ENCODE measurements at regions not wholly inside any gene's neighbourhood (a gene's known extent, or its start where the extent isn't known, plus 50 kb on each side); places are given as distances from the start of the nearest gene placed in this dataset.

GRCh38 chr11:127631974-127632373 lies 631.4 kb upstream of the KIRREL3 start:
- Histone ChIP-seq H3K36me3 (ENCODE audit: control insufficient read depth in 2 of 2, insufficient read depth in 2 of 2, low read length in 1 of 2) (no peaks in the 10 kb centered on the region), H3K9me3 (ENCODE audit: control insufficient read depth in 2 of 2, insufficient read depth in 1 of 2, low read depth in 1 of 2, low read length in 1 of 2) (peaks cover 3 to 4% of the 10 kb centered on the region in 2 donors), H3K27me3 (ENCODE audit: control insufficient read depth in 1 of 2, insufficient read depth in 2 of 2, low read length in 2 of 2) (no peaks in the 10 kb centered on the region), H3K27ac (ENCODE audit: low read depth in 2 of 2, low read length in 1 of 2) (no peak overlapping the region), H3K4me3 (ENCODE audit: low read depth in 1 of 2, low read length in 2 of 2) (no peak overlapping the region), H3K4me1 (ENCODE audit: control insufficient read depth in 2 of 2, insufficient read depth in 2 of 2, low read length in 1 of 2) (no peaks in the 10 kb centered on the region)
- WGBS, 2 donors, result 77 to 87% methylated on average over 5 of the region's 5 CpGs

- no peak overlapping the region for H3K4me3 ChIP-seq (ENCODE audit: low read depth in 1 of 2, low read length in 2 of 2)
- WGBS, 2 donors, result 81 to 89% methylated on average over 3 of the region's 3 CpGs
- no peak overlapping the region for H3K27ac ChIP-seq (ENCODE audit: low read depth in 2 of 2, low read length in 1 of 2)
- H3K36me3 ChIP-seq (ENCODE audit: control insufficient read depth in 2 of 2, insufficient read depth in 2 of 2, low read length in 1 of 2), result no peaks in the 10 kb centered on the region
- H3K4me1 ChIP-seq (ENCODE audit: control insufficient read depth in 2 of 2, insufficient read depth in 2 of 2, low read length in 1 of 2), result no peaks in the 10 kb centered on the region
- H3K27me3 ChIP-seq (ENCODE audit: control insufficient read depth in 1 of 2, insufficient read depth in 2 of 2, low read length in 2 of 2), result no peaks in the 10 kb centered on the region
- H3K9me3 ChIP-seq (ENCODE audit: control insufficient read depth in 2 of 2, insufficient read depth in 1 of 2, low read depth in 1 of 2, low read length in 1 of 2), result peaks cover 3 to 4% of the 10 kb centered on the region in 2 donors
Measured at GRCh38 chr11:127629200-127629599, 628.6 kb upstream of the KIRREL3 start.

GRCh38 chr11:127628458-127628785 lies 627.9 kb upstream of the KIRREL3 start:
- H3K27ac ChIP-seq (ENCODE audit: low read depth in 2 of 2, low read length in 1 of 2), result no peak overlapping the region
- no peak overlapping the region for H3K4me3 ChIP-seq (ENCODE audit: low read depth in 1 of 2, low read length in 2 of 2)
- no peaks in the 10 kb centered on the region for H3K4me1 ChIP-seq (ENCODE audit: control insufficient read depth in 2 of 2, insufficient read depth in 2 of 2, low read length in 1 of 2)
- H3K9me3 ChIP-seq (ENCODE audit: control insufficient read depth in 2 of 2, insufficient read depth in 1 of 2, low read depth in 1 of 2, low read length in 1 of 2), result peaks cover 3 to 4% of the 10 kb centered on the region in 2 donors
- H3K36me3 ChIP-seq (ENCODE audit: control insufficient read depth in 2 of 2, insufficient read depth in 2 of 2, low read length in 1 of 2), result no peaks in the 10 kb centered on the region
- 80 to 84% methylated on average over 5 of the region's 5 CpGs for WGBS, 2 donors
- H3K27me3 ChIP-seq (ENCODE audit: control insufficient read depth in 1 of 2, insufficient read depth in 2 of 2, low read length in 2 of 2), result no peaks in the 10 kb centered on the region

- H3K9me3 ChIP-seq (ENCODE audit: control insufficient read depth in 2 of 2, insufficient read depth in 1 of 2, low read depth in 1 of 2, low read length in 1 of 2), result peaks cover 3 to 4% of the 10 kb centered on the region in 2 donors
- no peaks in the 10 kb centered on the region for H3K27me3 ChIP-seq (ENCODE audit: control insufficient read depth in 1 of 2, insufficient read depth in 2 of 2, low read length in 2 of 2)
- 51 to 54% methylated on average over 12 of the region's 12 CpGs for WGBS, 2 donors
- no peak overlapping the region for H3K4me3 ChIP-seq (ENCODE audit: low read depth in 1 of 2, low read length in 2 of 2)
- no peak overlapping the region for H3K27ac ChIP-seq (ENCODE audit: low read depth in 2 of 2, low read length in 1 of 2)
- H3K36me3 ChIP-seq (ENCODE audit: control insufficient read depth in 2 of 2, insufficient read depth in 2 of 2, low read length in 1 of 2), result no peaks in the 10 kb centered on the region
- no peaks in the 10 kb centered on the region for H3K4me1 ChIP-seq (ENCODE audit: control insufficient read depth in 2 of 2, insufficient read depth in 2 of 2, low read length in 1 of 2)
Measured at GRCh38 chr11:127627629-127628457, 627.3 kb upstream of the KIRREL3 start.

GRCh38 chr11:127627204-127627603 lies 626.6 kb upstream of the KIRREL3 start:
- Histone ChIP-seq H3K4me3 (ENCODE audit: low read depth in 1 of 2, low read length in 2 of 2) (no peak overlapping the region), H3K9me3 (ENCODE audit: control insufficient read depth in 2 of 2, insufficient read depth in 1 of 2, low read depth in 1 of 2, low read length in 1 of 2) (peaks cover 3 to 4% of the 10 kb centered on the region in 2 donors), H3K36me3 (ENCODE audit: control insufficient read depth in 2 of 2, insufficient read depth in 2 of 2, low read length in 1 of 2) (no peaks in the 10 kb centered on the region), H3K4me1 (ENCODE audit: control insufficient read depth in 2 of 2, insufficient read depth in 2 of 2, low read length in 1 of 2) (no peaks in the 10 kb centered on the region), H3K27me3 (ENCODE audit: control insufficient read depth in 1 of 2, insufficient read depth in 2 of 2, low read length in 2 of 2) (no peaks in the 10 kb centered on the region), H3K27ac (ENCODE audit: low read depth in 2 of 2, low read length in 1 of 2) (no peak overlapping the region)
- WGBS, 2 donors, result 70 to 88% methylated on average over 1 of the region's 1 CpG

- WGBS, 2 donors, result 44 to 47% methylated on average over 3 of the region's 3 CpGs
- no peaks in the 10 kb centered on the region for H3K27me3 ChIP-seq (ENCODE audit: control insufficient read depth in 1 of 2, insufficient read depth in 2 of 2, low read length in 2 of 2)
- no peak overlapping the region for H3K27ac ChIP-seq (ENCODE audit: low read depth in 2 of 2, low read length in 1 of 2)
Measured at GRCh38 chr11:127625402-127625801, 624.8 kb upstream of the KIRREL3 start.

GRCh38 chr11:127624306-127624856 lies 623.8 kb upstream of the KIRREL3 start:
- Histone ChIP-seq H3K4me3 (ENCODE audit: low read depth in 1 of 2, low read length in 2 of 2) (no peak overlapping the region), H3K4me1 (ENCODE audit: control insufficient read depth in 2 of 2, insufficient read depth in 2 of 2, low read length in 1 of 2) (no peaks in the 10 kb centered on the region), H3K9me3 (ENCODE audit: control insufficient read depth in 2 of 2, insufficient read depth in 1 of 2, low read depth in 1 of 2, low read length in 1 of 2) (peaks cover 0 to 3% of the 10 kb centered on the region in 2 donors), H3K27ac (ENCODE audit: low read depth in 2 of 2, low read length in 1 of 2) (no peak overlapping the region), H3K36me3 (ENCODE audit: control insufficient read depth in 2 of 2, insufficient read depth in 2 of 2, low read length in 1 of 2) (no peaks in the 10 kb centered on the region), H3K27me3 (ENCODE audit: control insufficient read depth in 1 of 2, insufficient read depth in 2 of 2, low read length in 2 of 2) (no peaks in the 10 kb centered on the region)
- 44 to 48% methylated on average over 10 of the region's 10 CpGs for WGBS, 2 donors

More at GRCh38 chr11:127625402-127625801, 624.8 kb upstream of the KIRREL3 start:
- Histone ChIP-seq H3K9me3 (ENCODE audit: control insufficient read depth in 2 of 2, insufficient read depth in 1 of 2, low read depth in 1 of 2, low read length in 1 of 2) (peaks cover 0 to 3% of the 10 kb centered on the region in 2 donors), H3K4me1 (ENCODE audit: control insufficient read depth in 2 of 2, insufficient read depth in 2 of 2, low read length in 1 of 2) (no peaks in the 10 kb centered on the region), H3K4me3 (ENCODE audit: low read depth in 1 of 2, low read length in 2 of 2) (no peak overlapping the region), H3K36me3 (ENCODE audit: control insufficient read depth in 2 of 2, insufficient read depth in 2 of 2, low read length in 1 of 2) (no peaks in the 10 kb centered on the region)

GRCh38 chr11:127622686-127623085 lies 622.1 kb upstream of the KIRREL3 start:
- H3K4me3 ChIP-seq (ENCODE audit: low read depth in 1 of 2, low read length in 2 of 2), result no peak overlapping the region
- H3K27me3 ChIP-seq (ENCODE audit: control insufficient read depth in 1 of 2, insufficient read depth in 2 of 2, low read length in 2 of 2), result no peaks in the 10 kb centered on the region
- no peaks in the 10 kb centered on the region for H3K36me3 ChIP-seq (ENCODE audit: control insufficient read depth in 2 of 2, insufficient read depth in 2 of 2, low read length in 1 of 2)
- no peaks in the 10 kb centered on the region for H3K9me3 ChIP-seq (ENCODE audit: control insufficient read depth in 2 of 2, insufficient read depth in 1 of 2, low read depth in 1 of 2, low read length in 1 of 2)
- no peak overlapping the region for H3K27ac ChIP-seq (ENCODE audit: low read depth in 2 of 2, low read length in 1 of 2)
- H3K4me1 ChIP-seq (ENCODE audit: control insufficient read depth in 2 of 2, insufficient read depth in 2 of 2, low read length in 1 of 2), result no peaks in the 10 kb centered on the region

GRCh38 chr11:127620671-127621070 lies 620.1 kb upstream of the KIRREL3 start:
- 88 to 89% methylated on average over 4 of the region's 4 CpGs for WGBS, 2 donors
- H3K36me3 ChIP-seq (ENCODE audit: control insufficient read depth in 2 of 2, insufficient read depth in 2 of 2, low read length in 1 of 2), result no peaks in the 10 kb centered on the region
- H3K4me3 ChIP-seq (ENCODE audit: low read depth in 1 of 2, low read length in 2 of 2), result no peak overlapping the region
- H3K4me1 ChIP-seq (ENCODE audit: control insufficient read depth in 2 of 2, insufficient read depth in 2 of 2, low read length in 1 of 2), result no peaks in the 10 kb centered on the region
- H3K27me3 ChIP-seq (ENCODE audit: control insufficient read depth in 1 of 2, insufficient read depth in 2 of 2, low read length in 2 of 2), result no peaks in the 10 kb centered on the region
- no peaks in the 10 kb centered on the region for H3K9me3 ChIP-seq (ENCODE audit: control insufficient read depth in 2 of 2, insufficient read depth in 1 of 2, low read depth in 1 of 2, low read length in 1 of 2)
- no peak overlapping the region for H3K27ac ChIP-seq (ENCODE audit: low read depth in 2 of 2, low read length in 1 of 2)

GRCh38 chr11:127619946-127620345 lies 619.4 kb upstream of the KIRREL3 start:
- Histone ChIP-seq H3K36me3 (ENCODE audit: control insufficient read depth in 2 of 2, insufficient read depth in 2 of 2, low read length in 1 of 2) (no peaks in the 10 kb centered on the region), H3K4me1 (ENCODE audit: control insufficient read depth in 2 of 2, insufficient read depth in 2 of 2, low read length in 1 of 2) (no peaks in the 10 kb centered on the region), H3K9me3 (ENCODE audit: control insufficient read depth in 2 of 2, insufficient read depth in 1 of 2, low read depth in 1 of 2, low read length in 1 of 2) (no peaks in the 10 kb centered on the region), H3K27ac (ENCODE audit: low read depth in 2 of 2, low read length in 1 of 2) (no peak overlapping the region), H3K27me3 (ENCODE audit: control insufficient read depth in 1 of 2, insufficient read depth in 2 of 2, low read length in 2 of 2) (no peaks in the 10 kb centered on the region), H3K4me3 (ENCODE audit: low read depth in 1 of 2, low read length in 2 of 2) (no peak overlapping the region)
- WGBS, 2 donors, result 88 to 91% methylated on average over 5 of the region's 5 CpGs

Measured in esophagus (tissue), 2 donors.